ENCODE measurements at regions not wholly inside any gene's neighbourhood (a gene's known extent, or its start where the extent isn't known, plus 50 kb on each side); places are given as distances from the start of the nearest gene placed in this dataset.

DNA sequence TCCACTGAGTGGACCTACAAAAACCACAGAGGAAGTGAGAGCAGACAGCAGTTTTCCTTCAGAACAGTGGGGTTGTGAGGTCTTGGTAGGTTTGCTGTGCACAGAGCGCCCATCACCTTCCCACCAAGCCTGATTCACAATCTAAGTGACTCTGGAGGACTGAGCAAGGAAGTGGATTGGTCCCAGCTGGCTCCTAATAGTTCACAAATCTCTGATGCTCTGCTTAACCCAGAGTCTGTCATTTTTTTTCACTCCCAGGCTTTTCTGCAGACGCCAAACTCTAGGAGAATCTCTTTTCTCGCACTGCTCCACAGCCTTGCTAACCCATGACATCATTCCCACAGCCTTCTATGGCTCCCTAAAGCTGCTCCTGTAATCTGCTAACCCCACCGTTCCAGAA, 280.4 kb downstream of the C1D start:
- no peak for DNase-seq

DNA sequence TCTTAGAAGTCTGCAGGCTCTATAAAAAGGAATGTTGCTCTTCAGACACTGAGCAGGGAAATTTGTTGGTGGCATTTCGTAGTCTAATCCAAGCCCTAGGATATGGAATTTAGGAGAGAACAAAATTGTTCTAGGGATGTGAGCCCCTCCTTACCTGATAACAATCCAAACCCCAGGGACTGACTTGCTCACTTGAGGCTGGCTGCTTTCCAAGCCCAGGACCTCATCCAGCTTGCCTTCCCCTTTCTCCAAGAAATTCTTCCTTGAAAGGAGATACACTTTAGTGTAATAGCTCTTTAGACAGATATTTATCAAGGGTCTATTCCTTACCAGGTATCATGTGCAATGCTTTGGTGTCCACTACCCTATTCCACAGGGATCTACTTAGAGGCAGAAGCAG, 279.8 kb downstream of the C1D start:
- DNase-seq = no peak

DNA sequence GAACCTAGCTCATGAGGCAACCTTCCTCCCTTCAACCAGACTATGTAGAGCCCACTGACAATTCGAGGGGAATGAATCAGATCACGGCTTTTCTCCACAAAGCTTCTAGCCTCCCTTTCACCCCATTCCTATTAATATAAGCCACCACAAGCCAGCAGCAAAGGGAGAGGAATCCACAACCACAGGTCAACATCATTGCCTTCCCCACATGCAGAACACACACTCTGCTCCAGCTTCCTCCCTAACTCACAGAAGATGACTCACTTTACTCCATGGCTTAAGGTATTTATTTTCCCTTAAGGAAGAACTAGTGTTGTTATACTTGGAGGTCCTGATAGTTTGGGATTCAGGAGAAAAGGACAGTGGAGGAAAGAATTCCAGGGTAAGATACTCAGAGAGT, 272.2 kb downstream of the C1D start:
- no peak for DNase-seq

DNA sequence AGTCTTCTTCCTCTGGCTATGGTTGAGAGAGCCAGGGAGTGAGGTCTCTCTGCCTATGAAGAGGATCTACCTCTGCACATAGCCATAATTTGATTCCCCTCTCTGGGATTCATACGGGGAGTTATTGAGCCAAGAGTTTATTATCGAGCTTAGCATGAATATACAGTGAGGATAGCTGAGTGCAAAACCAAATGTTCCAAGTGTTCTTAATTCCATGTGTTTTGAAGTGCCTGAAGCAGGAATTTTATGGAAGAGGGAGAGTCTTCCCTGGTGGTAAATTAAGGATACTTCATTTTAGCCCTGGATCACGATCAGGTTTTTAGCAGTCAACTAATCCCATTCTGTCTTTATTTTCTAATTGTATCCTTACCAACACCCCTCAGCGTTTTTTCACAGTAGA, 270.6 kb downstream of the C1D start:
- no peak for DNase-seq

DNA sequence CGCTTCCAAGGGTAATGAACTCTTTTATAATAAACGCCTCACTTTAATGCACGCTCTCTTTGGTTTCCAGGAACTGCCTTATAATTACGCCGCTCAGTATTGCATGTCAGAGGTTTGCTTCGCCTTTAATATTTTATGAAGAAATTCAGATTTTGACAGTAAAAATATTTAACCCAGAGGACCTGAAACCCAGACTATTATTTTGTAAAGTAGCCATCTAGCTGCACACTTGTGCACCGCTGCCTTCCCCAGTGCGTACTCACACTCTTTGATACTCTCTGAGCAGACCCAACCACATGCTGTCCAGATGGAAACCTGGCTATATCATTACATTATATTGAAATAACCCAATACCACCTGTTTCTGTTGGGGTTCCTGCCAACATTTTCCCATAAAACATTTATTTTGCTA, 270.1 kb downstream of the C1D start:
- peak; percentile 70 for DNase-seq

DNA sequence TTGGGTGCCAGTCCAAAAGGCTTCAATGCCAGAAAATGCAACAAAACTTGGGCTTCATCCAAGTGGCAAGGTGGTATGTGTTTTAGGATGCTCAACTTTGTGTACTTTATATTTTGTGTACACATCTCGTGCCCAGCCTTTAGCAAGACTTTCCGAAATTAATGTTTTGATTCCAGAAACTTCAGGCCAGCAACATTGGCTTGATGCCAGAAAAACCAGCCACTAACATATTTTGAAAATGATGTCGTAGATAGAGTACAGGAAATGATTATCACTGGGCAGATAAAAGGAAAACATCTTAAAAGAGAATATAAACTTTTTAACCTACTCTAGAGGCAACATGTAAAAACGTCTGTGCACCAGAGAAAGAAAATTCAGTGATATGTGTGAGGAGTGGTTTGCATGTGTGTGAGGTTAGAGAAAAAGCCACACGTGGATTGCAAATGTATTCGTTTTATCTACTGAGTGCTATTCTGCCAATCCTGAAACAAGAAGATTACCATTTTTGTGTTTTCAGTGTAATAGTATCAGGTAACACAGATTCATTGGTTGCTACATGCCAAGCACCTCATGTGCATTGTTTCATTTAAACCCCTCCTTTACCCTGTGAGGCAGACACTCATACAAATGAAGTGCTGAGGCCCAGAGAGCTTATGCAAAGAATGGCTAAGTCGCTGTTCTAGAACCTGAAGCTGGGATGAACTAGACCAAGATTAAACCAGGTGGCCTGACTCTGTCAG, 264.8 kb downstream of the C1D start:
- DNase-seq = no peak

DNA sequence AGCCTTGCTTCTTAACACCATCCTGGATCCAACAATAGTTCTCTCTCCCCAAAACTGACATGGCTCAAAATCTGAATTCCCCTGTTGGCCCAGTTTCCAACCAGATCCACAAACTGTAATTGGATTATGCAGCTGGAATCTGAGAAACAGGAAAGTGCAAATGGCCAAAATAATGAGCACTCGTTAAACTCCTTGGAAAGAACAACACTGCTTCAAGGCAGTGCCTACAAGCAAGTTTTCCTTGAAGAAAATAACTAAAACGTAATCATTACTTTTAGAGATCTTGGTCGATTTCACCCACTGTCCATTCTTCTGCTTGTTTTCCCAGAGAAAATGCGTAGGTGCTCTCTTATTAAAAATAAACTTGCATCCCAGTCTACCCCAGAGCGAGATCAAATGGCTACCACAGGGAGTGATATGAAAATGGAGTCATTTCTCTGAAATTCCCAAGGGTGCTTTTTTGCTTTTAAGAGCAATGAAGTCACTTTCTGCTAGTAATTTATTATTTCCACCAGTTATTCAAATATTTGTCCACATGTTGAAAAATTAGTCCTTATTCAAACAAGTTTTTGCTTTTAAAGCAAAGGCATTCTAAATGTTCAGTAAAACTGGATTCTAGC, 264.2 kb downstream of the C1D start:
- no peak for DNase-seq

DNA sequence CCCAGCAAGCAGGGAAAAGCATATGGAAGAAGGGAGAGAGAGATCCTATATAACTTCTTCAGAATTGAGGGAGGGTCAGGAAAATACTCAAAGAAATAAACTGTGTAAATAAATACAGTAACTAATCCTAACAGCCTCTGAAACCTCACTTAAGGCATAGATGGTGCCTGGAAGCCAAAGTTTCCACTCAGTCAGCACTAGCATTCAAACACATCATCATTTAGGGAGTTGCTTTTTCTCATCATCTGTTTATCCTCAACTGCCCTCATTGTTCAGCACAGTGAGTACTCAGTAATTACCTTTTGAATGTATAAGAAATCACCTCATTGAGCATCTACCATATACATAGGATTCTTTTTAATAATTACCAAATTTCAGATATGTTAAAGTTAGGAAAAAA, 262.9 kb downstream of the C1D start:
- DNase-seq = no peak

DNA sequence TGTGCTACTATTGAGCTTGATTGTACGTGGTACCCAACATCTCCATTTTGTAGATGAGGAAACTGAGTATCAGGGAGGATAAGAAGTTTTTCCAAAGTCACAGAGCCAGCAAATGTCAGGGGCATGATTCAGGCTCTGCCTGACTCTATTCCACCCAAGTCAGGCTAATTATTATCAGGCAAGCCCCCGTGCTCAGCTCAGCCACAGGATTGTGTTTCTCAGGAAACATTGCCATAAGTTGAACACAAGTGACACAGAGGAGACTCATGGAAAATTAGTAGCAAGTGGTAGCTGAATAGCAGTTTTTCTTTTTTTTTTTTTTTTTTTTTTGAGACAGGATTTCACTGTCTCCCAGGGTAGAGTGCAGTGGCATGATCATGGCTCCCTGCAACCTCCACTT, 260.5 kb downstream of the C1D start:
- DNase-seq = no peak

DNA sequence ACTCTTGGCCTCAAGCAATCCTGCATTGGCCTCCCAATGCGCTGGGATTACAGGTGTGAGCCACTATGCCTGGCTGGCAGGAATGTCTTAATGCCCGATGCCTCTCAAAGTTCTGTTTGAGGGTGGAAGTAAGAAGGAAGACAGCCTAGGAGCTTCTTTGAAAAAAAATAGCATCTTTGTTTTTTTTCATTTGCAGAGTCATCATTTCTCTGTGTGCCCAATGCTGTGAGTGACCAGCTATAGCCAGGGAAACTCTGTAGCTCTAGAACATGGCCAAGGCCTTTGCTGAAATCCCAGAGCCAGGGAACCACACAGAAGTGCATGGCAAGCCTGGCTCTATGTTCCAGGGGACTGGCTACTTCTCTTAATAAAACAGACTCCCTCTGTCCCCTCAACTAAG, 260.0 kb downstream of the C1D start:
- no peak for DNase-seq

DNA sequence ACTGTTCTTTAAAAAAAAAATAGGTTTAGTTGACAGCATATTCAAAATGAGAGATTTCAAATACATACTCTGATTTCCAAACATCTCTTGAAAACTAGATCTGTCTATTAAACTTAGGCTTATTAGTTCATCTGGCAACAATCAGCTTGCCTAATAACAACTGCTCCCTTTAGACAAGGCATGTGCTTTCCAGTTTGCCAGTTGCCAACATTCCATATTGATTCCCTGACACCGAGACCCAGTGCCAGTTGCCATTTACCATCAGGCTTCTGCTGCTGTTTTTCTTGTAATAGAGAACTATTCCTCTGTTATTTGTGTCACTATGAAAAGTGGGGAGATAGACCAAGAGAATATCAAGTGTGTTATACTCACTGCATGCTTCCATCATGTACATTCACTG, 256.0 kb downstream of the C1D start:
- DNase-seq = no peak

DNA sequence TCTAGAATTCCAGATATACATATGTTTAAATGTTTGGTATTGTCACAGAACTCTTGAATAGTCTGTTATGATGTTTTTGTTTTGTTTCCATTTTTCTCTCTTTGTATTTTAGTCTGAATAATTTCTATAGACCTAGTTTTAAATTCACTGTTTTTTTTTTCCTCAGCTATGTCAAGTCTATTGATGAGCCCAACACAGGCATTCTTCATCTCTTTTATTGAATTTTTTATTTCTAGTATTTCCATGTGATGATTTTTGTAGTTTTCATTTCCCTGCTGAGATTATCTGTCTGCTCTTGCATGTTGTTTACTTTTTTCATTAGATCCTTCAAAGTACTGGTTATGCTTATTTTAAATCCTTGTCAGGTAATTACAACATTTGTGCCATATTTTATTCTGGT, 254.7 kb downstream of the C1D start:
- DNase-seq = no peak

DNA sequence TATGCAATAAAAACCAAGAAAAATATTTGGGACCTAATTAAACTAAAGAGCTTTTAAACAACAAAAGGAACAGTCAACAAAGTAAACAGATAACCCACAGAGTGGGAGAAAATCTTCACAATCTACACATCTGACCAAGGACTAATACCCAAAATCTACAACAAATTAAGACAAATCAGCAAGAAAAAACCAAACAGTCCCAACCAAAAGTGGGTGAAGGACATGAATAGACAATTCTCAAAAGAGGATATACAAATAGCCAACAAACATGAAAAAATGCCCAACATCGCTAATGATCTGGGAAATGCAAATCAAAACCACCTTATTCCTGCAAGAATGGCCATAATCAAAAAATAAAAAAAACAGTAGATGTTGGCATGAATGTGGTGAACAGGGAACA, 250.1 kb downstream of the C1D start:
- no peak for DNase-seq

DNA sequence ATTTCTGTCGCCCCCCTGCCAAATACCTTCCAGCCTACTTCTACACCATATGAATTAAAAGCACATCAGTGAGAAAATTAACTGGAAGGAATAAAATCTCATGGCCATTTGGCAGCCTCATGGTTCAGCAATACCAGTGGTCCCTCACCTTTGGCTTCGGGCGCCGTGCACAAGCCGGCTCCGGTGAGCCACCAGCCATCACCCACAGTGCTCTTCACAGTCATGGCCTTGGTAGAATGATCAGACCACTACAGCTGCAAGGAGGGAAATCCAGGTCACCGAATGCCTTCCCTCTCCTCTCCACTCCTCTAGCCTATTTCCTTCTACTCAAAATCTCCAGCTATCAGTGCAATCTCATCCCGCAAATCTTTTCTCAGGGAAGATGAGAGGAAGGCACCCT, 239.1 kb downstream of the C1D start:
- DNase-seq = no peak

DNA sequence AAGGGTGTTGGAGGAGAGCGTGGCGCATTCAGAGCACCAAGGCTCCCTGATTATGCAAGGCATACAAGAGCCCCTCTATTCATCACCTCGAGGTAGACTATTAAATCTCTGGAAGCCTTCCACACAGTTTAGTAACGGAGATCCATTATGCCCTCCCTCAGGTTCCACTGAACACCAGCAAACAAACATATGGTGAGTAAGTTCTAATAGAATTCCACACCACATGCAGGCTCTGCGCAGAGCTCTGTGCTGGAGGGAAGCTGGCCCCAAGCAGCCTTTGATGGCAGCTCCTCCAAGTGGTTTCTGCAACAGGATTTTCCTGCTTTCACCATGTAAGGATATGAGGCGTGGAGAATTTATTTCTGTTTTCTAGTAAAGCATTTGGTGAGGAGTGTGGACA, 238.6 kb downstream of the C1D start:
- no peak for DNase-seq

DNA sequence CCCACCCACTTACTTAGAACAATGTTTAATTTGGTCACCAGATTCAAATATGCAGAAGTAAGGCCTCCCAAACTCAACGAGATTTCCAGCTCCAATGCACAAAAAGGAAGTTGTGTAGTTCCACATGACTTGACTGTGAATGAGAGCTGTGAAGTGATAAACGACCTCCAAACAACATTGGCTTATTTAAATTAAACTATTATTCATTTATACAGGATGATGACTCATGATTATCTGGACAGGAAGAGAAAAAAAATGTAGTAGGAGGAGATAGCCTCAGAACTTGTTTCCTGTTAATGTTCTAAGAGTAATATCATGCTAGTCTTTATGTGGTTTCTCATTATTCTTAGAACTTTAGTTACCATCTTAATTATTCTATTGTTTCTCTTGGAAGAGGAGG, 237.3 kb downstream of the C1D start:
- DNase-seq = no peak

DNA sequence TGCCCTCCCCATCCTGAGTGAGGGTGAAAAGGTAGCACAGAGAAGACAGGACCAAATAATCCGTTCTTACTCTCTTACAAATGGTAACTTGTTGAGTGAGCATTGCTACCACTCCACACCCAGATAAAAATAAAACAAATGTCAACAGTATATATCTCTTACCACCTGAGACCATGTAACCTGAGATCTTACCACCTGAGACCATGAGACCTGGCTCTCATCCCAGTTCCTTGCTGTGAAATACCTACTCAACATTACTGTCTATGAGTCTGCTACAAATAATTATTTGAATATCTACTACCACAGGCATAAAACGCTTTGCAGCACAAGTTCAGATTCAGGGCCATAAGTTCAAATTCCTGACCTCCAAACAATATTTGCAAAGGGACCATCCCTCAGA, 234.7 kb downstream of the C1D start:
- DNase-seq = no peak

DNA sequence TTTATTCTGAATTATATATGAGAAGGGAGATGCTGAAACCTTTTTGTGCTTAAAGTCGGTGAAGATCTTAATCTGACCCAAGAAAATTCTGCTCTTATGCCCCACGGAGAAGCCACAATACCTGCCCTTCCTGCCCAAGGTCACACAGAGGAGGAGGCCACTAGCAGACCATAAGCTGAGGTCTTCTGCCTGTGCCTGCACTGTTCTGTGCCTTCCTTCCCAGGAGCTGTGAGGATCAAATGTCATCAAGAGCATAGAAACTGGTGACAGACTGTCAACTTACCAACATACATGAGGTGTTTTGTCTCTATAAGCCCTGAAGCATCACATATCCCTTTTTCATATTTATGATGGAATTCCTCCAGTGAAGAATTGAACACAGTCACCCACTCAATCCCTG, 233.3 kb downstream of the C1D start:
- DNase-seq = no peak

DNA sequence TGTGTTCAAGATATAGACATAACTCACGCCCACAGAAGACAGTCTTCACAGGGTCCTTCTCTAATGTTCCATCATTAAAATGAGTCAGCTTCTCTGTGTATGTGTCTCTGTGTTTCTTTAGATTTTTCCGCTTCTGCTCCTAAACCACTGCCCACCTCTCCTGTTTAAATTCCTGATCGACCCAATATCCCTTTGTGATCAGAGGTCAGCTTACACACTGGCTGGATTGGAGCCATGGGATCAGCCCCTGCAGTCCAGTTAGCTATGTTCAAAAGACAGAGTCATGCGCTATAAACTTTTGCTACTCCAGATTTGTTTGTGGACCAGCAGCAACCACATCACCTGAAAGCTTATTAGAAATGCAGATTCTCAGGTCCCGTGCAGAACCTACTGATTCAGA, 229.2 kb downstream of the C1D start:
- DNase-seq = no peak

DNA sequence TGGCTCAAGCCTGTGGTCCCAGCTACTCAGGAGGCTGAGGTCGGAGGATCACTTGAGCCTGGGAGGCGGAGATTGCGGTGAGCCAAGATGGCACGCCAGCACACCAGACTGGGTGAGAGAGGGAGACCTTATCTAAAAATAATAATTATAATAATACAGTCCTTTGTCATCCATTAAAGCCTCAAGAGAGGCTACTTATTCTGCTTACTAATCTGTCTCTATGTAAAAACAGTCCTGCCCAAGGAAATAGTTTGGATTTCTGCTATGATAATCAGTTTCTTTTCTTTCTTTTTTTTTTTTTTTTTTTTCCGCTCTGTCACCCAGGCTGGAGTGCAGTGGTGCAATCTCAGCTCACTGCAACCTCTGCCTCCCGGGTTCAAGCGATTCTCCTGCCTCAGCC, 228.3 kb downstream of the C1D start:
- no peak for DNase-seq

DNA sequence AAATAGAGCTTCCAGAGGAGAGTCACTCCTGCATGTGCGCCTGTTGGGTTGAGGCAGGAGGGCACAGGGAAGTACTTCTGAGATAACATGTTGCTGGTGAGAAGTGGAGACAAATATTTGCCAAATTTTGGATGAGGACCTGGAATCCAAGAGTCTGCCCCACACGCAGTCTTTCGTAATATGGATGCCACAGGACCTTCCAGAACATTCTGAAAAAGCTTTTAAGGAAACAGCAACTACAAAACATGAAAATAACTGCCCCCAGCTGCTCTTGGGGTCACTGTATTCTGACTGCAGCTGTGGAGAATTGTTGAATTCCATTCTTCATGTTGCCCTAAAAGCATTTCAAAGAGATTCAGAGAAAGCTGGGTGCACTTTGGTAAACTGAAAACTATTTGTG, 227.5 kb downstream of the C1D start:
- DNase-seq = no peak

DNA sequence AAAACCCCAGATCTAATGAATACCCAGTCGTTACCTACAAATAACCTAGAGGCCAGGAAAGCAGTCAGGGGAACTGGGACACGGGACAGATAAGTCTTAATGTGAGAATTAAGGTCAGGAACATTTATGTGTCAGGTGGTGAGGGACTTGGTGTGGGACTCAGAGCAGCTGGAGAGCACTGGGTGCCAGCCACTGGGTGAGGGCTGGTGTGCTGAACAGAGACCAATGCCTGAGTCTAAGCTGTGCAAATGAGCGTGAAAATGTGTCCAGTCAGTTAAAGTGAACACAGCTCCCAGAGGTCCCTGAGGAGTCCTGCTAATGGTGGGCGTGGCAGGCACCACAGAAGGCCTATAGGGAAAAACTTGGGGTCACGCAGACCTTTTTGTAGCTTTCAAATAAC, 225.9 kb downstream of the C1D start:
- DNase-seq = no peak

DNA sequence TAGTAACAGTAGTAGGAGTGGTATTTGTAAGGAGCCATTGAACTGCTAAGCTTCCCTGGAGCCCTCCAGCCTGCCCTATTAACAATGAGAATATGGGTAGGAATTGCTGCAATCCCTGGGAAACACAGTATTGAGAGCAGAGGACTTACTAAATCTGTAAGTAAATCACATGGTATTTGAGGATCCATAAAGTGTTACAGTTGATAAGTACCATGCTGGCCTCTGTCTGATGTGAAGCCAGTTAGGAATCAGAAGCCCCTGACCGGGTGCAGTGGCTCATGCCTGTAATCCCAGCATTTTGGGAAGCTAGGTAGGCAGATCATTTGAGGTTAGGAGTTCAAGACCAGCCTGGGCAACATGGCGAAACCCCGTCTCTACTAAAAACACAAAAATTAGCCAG, 224.6 kb downstream of the C1D start:
- no peak for DNase-seq

DNA sequence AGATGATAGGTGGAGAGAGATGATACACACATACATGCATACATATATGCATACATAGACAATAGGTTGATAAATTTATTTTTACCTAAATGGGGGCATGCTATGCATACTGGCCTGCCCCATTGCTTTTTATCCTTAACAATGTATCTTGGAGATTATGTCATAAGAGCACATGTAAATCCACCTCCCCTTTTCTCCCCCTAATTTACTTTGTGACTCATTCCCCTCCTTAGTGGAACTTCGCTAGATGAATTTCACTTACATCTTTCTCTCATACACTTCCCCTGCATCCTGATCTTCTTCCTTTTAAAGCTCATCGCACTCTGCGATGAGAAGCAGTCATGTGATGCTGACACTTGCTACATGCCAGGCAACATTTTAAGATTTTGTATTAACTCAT, 223.6 kb downstream of the C1D start:
- DNase-seq = no peak

DNA sequence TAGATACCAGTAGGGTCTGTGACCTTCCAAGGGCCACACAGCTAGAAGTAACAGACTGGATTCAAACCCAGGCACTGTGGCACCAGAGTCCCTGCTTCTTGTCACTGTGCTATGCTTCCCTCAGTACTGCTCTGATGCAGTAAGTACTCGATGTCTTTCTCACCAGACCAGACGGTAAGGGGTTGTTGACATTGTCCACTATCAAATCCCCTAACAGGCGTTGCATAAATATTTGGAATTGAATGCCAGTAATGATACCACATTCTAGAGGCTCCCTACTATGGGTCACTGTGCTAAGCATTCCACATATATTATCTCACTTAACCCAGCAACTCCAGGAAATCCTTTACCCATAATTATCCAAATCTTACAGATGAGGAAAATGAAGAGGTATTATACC, 223.1 kb downstream of the C1D start:
- no peak for DNase-seq

Data from right hindlimb (tissue), 1 donor.